GM19395 (cell line): ENCODE measurements at regions not wholly inside any gene's neighbourhood (a gene's known extent, or its start where the extent isn't known, plus 50 kb on each side); places are given as distances from the start of the nearest gene placed in this dataset.

Experiments used
- ATAC-seq: cut with Tn5 transposase; IDR thresholded peaks from one replicate; pipeline ENCODE4 v1.9.1; 2021; ENCODE audit warnings: mild to moderate bottlenecking, moderate library complexity; ENCODE audit not compliant: unreplicated experiment

DNA sequence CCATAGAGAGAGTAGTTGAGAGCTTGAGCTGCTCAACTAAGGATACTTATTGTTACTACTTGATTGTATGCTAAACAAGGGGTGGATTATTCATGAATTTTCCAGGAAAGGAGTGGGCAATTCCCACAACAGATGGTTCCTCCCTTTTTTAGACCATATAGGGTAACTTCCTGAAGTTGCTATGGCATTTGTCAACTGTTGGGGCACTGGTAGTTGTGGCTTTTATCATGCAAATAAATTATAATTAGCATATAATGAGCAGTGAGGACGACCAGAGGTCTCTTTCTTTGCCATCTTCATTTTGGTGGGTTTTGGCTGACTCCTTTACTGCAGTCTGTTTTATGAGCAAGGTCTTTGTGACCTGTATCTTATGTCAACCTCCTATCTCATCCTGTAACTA, 1403.5 kb upstream of the PABPC4L start:
- ATAC-seq = no peak

- no peak for ATAC-seq
These were observed 1402.9 kb upstream of the PABPC4L start for GRCh38 chr4:135604531-135604930.

- ATAC-seq = no peak
These were observed 1399.8 kb upstream of the PABPC4L start for GRCh38 chr4:135601351-135601750.

GRCh38 chr4:135598151-135598550, 1396.6 kb upstream of the PABPC4L start:
- no peak for ATAC-seq

DNA sequence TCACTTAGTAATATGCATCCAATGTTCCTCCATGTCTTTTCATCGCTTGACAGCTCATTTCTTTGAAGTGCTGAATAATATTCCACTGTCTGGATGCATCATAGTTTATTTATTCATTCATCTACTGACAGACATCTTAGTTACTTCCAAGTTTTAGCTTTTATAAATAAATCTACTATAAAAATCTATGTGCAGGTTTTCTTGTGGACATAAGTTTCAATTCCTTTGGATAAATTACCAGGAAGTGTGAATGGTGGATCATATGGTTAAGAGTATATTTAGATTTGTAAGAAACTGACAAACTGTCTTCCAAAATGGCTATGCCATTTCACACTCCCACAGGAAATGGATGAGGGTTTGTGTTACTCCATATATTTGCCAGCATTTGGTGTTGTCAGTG, 1392.9 kb upstream of the PABPC4L start:
- ATAC-seq = no peak

- no peak for ATAC-seq
These were observed 1373.5 kb upstream of the PABPC4L start for GRCh38 chr4:135575041-135575440.

GRCh38 chr4:135573251-135573650, 1371.7 kb upstream of the PABPC4L start:
- no peak for ATAC-seq

DNA sequence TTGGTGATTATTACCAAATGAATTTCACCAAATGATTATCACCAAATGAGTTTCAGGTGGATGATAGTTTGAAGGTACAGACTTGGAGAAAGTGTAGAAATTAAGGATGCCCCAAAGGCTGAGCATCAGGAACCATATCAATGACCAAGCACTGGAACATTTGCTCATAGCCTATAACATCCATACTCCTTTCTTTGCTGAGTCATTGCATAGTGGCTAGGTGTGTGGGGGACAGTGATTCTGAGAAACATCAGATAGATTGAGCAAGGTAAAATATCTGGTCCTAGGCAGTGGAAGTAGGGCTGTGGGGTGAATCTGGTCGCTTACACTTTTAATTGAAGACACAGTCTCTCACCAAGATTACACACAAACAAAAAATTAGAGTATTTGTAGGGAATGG, 1362.5 kb upstream of the PABPC4L start:
- no peak for ATAC-seq

- ATAC-seq = no peak
These were observed 1351.6 kb upstream of the PABPC4L start for GRCh38 chr4:135553213-135553612.

DNA sequence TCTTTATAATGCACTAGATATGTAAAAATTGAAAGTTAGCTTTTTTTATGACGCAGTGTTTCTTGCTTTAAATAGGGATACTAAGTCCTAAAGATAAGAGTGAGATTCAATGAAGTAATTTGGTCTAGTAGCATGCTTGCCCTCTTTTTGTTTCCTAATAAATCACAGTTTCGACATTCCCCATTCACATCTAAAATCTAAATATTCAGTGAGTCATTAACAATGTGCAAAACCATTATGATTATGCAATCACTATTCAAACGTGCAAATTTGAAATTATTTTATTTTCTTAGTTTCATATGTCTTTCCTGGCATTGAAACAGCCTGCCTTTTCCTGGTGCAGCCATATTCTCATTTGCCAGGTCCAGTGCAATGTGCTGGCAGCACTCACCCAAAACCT, 1350.5 kb upstream of the PABPC4L start:
- no peak for ATAC-seq

DNA sequence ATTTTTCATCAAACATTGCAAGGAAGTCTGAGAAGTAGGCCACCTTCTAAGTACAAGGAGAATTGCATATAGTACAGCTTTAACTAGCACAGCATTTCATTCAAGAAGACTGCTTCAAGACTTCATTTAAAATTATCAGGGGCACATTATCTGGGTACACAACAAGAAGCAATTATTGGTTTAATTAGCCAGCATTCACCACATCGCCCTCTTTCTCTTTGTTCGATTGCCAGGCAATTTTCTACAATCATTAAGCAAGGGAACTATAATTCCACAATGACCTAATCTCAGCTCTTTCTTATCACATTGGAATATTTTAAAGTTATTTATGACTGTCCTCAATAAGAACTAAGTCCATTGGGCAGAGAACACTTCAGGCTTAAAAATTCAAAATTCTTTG, 1347.1 kb upstream of the PABPC4L start:
- no peak for ATAC-seq

DNA sequence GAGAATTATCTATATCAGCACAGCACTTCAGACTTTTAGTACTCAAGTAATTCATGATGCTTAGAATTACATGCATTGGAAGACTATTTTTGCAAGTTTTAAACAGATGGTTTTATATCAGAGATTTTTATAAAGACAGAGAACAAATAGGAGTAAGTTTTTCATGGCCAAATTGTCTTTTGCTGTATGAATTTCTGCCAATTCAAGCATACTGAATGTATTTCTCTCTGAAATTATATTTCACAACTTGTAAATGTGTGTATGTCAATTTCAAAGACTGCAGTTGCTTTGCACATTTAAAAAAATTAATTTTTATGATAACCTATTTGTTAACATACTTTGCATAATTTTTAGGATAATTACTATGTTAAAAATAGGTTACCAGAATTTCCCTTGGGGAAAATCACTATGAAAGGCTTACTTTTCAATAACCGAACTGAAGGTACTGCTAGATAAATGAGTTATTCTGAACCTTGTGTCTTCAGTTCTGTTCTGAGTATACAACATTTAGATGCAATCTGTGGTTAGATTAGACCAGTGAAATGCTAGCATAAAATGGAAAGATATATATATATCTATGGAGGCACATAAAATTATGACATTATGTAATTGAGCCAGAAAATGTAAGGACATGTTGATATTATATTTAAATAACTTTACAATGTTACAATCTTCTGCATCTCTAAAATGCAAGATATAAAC, 1344.2 kb upstream of the PABPC4L start:
- no peak for ATAC-seq

DNA sequence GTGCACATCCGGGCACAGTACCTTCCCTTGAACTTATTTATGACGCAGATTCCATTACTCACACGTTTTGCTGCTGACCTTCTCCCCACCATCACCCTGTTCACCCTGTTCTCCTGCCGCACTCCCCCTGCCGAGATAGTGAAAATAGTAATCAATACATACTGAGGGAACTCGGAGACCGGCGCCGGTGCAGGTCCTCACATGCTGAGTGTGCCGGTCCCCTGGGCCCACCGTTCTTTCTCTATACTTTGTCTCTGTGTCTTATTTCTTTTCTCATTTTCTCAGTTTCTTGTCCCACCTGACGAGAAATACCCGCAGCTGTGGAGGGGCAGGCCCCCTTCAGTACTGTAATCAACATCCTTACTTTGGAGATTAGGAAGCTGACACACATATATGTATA, 1337.1 kb upstream of the PABPC4L start:
- ATAC-seq = no peak

DNA sequence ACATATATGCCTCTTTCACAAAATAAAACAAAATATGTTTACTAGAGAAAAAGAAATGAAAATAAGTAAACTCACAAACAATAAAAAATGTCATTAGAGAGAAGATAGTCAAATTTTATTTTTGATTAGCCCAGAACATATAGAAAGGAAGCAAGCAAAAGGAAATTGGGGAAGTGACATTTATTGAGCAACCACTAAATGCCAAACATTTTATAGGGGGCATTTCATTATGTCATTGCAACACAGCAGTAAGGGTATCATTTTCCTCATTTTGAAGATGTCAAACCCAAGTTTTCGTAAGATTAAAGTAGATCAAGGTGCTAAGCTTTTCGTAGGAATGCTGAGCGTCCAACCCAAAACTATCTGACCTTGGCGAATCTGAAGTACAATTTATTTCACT, 1331.5 kb upstream of the PABPC4L start:
- ATAC-seq = no peak

GRCh38 chr4:135532132-135532531, 1330.5 kb upstream of the PABPC4L start:
- no peak for ATAC-seq

- ATAC-seq = no peak
These were observed 1313.7 kb upstream of the PABPC4L start for GRCh38 chr4:135515295-135515694.

DNA sequence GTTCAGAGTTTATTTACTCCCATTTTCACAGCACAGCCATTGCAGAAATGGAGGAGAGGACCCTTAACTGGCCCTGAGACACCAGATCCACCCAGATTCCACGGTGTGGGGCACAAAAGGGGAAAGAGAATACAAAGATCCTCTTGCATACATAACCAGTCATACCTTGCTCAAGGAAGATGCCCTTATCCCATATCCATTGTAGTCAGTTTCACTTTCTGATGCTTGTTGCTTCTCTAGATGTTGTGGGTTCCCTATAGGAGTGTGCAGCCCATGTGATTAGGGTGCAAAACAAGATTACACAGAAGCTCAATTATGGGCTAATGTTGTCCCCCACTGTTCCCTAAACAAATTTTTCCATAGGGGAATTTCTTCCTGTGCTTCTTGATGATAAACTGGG, 1309.0 kb upstream of the PABPC4L start:
- ATAC-seq = no peak

- ATAC-seq = no peak
These were observed 1306.6 kb upstream of the PABPC4L start for GRCh38 chr4:135508006-135508714.

DNA sequence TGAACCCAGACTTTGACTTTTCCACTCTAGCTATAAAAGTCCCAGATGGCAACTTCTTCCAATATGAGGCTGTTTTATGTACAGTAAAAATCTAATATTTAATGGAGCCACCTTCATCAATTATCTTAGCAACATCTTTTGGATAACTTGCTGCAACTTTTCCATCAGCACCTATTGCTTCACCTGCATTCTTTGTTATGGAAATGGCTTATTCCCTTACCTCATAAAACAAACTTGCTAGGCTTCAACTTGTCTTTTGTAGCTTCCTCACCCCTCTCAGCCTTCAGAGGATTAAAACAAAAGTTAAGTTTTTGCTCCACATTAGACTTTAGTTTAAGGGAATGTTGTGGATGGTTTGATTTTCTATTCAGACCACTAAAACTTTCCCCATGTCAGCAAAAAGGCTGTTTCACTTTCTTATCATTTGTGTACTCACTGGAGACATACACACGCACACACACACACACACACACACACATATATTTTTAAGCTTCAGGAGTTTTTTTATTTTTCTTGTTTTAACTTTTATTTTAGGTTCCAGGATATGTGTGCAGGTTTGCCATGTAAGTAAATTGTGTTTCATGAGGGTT, 1296.1 kb upstream of the PABPC4L start:
- ATAC-seq = no peak

- ATAC-seq = no peak
These were observed 1290.8 kb upstream of the PABPC4L start for GRCh38 chr4:135492439-135492838.

DNA sequence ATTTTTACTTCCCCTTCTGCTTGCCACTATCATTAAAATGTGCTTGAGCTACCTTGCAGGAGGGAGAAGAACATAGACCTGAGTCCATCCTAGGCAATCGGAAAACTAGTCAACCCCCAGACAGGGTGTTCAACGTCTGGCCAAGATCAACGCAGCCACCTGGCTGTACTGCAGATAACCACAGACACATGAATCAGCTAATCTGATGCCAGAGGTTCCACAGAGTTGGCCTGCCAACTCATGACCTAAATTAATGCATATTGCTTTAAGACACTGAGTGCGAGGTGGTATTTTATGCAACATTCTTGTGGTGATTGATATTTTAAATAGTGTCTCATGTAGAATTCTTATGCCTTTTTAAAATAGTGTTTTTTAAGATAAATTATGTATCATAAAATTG, 1283.8 kb upstream of the PABPC4L start:
- no peak for ATAC-seq

- no peak for ATAC-seq
These were observed 1274.7 kb upstream of the PABPC4L start for GRCh38 chr4:135476272-135476671.
